Colonic mucosa (tissue), 4 donors: ENCODE measurements at regions not wholly inside any gene's neighbourhood (a gene's known extent, or its start where the extent isn't known, plus 50 kb on each side); places are given as distances from the start of the nearest gene placed in this dataset.

Experiments
- DNase-seq: peaks from one replicate; pipeline ENCODE4 v3.0.0-alpha.2; 2020
- H3K27ac ChIP-seq: fragments of 200-600 bp; one replicate; pipeline ENCODE4 v1.8.0; 2021
- H3K27me3 ChIP-seq: fragments of 200-600 bp; one replicate; pipeline ENCODE4 v1.8.0; 2021
- H3K36me3 ChIP-seq: fragments of 200-600 bp; one replicate; pipeline ENCODE4 v1.8.0; 2021
- H3K4me1 ChIP-seq: fragments of 200-600 bp; one replicate; pipeline ENCODE4 v1.8.0; 2021; ENCODE audit warnings: mild to moderate bottlenecking
- H3K4me3 ChIP-seq: fragments of 200-600 bp; one replicate; pipeline ENCODE4 v1.8.0; 2021
- H3K9ac ChIP-seq, 2 donors: one replicate each; pipeline ENCODE4 v1.7.0; 2013; ENCODE audit warnings: control low read depth in 2 of 2, low read depth in 2 of 2, low read length in 2 of 2
- H3K9me3 ChIP-seq: fragments of 200-600 bp; one replicate; pipeline ENCODE4 v1.8.0; 2021
- CTCF ChIP-seq: fragments of 200-600 bp; IDR thresholded peaks from one replicate; pipeline ENCODE4 v1.8.0; 2022; ENCODE audit warnings: antibody characterized with exemption, mild to moderate bottlenecking
- intact Hi-C: fragments of 100-400 bp; cut with DNase I; formaldehyde crosslinking; loops from one replicate; pipeline ENCODE4 v1.14.1; 2022
- donor health status: healthy.
- donor health status: DM: no; HTN: no; CAD: no.
- donor health status: DM: no; HTN: no; CAD: no.

DNA sequence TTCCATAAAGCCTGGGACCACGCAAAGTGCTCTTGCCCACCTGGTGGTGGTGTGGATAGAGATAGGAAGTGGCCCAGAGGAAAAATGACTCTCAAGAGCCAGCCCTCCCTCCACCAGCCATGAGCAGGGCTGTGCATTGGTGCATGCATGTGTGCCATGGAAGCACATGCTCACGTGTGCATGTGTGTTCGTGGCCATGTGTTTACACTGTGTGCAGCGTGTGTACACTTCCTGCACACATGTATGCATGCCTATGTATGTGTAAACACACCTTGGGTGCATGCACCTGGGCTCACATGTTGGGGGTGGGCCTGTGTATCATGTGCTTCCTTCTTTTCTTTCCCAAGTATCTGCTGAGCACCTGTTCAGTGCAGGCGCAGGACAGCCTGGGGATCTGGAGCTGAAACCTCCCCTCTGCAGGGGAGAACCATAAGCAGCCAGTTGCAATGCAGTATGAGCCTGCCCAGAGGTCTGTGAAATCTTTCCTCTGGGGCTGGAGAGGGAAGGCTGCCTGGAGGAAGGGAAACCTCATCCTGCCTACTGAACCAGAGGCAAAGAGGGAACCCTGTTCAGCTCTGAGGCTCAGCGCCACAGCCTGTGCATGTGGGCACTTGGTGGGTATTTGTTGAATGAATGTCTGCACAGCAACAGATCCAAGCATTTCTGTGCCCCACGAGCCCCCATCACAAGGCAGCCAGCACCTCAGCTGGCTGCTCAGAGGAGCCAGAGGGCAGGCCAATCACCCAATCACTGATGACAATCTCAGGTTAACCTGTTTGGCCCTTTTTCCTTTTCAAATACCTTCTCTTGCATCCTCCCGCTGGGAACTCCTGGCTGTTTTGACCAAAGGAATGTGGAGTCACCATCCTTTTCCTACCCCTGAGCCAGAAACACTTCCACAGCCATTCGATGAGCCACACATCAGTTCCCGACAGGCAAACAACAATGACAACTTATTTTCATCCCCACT lies 327.0 kb downstream of the NPHP4 start:
- Histone ChIP-seq H3K27ac (no peak overlapping the region), H3K27me3 (no peaks in the 10 kb centered on the region), H3K4me3 (no peak overlapping the region), H3K9ac (no peak overlapping the region), H3K36me3 (no peaks in the 10 kb centered on the region), H3K9me3 (no peaks in the 10 kb centered on the region), H3K4me1 (no peaks in the 10 kb centered on the region)
- TF ChIP-seq CTCF: no peak
- DNase-seq: no peak
- intact Hi-C loops: no loop called here

- no peak for DNase-seq
- H3K27ac ChIP-seq: no peak overlapping the region
- no peaks in the 10 kb centered on the region for H3K36me3 ChIP-seq
- no peaks in the 10 kb centered on the region for H3K27me3 ChIP-seq
- TF ChIP-seq CTCF: no peak
- H3K9ac ChIP-seq: no peak overlapping the region
- intact Hi-C loops: no loop called here
- H3K9me3 ChIP-seq: no peaks in the 10 kb centered on the region
- no peak overlapping the region for H3K4me3 ChIP-seq
- H3K4me1 ChIP-seq: no peaks in the 10 kb centered on the region
Observed at GRCh38 chr1:5664081-5664768, 328.0 kb downstream of the NPHP4 start.

DNA sequence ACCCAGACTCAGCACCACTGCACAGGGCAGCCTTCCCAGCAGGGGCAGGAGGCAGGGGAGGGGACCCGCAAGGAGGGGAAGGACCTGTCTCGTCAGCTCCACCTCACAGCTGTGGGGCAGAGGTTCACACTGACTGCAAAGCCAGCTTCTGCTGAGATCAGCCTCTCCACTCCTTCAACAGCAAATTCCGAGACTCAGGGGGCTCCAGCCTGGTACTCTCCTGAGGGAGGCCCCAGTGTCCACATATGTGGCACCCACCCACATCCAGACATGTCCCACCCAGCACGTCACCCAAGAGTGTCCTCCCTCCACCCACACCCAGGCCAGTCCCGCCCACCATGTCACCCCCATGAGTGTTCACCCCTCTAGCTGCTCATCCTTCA lies 329.5 kb downstream of the NPHP4 start:
- Histone ChIP-seq H3K27me3 (no peaks in the 10 kb centered on the region), H3K4me3 (no peak overlapping the region), H3K9ac (no peak overlapping the region), H3K27ac (no peak overlapping the region), H3K4me1 (no peaks in the 10 kb centered on the region), H3K36me3 (no peaks in the 10 kb centered on the region), H3K9me3 (no peaks in the 10 kb centered on the region)
- intact Hi-C loops: no loop called here
- no peak for DNase-seq
- no peak for TF ChIP-seq CTCF

DNA sequence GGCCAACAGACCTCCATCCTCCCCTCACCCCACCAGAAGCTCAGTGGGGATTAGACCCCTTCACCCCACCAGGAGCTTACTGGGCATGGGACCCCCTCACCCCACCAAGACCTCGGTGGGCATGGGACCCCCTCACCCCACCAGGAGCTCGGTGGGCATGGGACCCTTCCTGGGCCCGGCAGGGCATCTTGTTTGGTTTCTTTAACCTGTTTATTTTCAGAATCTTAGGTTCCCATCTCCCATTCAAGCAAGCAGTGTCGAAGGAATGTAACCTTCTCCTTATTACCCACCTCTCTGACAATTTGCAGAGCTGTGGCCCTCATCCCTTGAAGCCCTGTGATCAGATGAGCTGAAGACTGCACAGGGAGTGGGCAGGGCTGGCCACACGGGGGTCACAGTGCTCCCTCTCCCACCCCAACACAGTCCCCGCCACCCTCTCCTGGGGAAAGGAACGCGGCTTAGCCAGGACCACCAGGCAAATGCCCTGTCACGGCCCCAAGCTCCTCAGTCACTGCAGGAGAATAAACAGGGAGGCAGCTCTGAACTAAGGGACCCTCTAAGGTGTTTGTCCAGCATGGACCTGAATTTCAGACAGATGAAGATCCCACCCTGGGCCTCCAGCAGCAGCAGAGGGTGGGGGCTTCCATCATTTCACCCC lies 330.0 kb downstream of the NPHP4 start:
- DNase-seq: no peak
- Histone ChIP-seq H3K9ac (no peak overlapping the region), H3K9me3 (no peaks in the 10 kb centered on the region), H3K36me3 (no peaks in the 10 kb centered on the region), H3K4me1 (no peaks in the 10 kb centered on the region), H3K4me3 (no peak overlapping the region), H3K27me3 (no peaks in the 10 kb centered on the region), H3K27ac (no peak overlapping the region)
- intact Hi-C loops: no loop called here
- no peak for TF ChIP-seq CTCF

- Histone ChIP-seq H3K27ac (no peak overlapping the region), H3K4me3 (no peak overlapping the region), H3K4me1 (no peaks in the 10 kb centered on the region), H3K9ac (no peak overlapping the region), H3K9me3 (no peaks in the 10 kb centered on the region), H3K36me3 (no peaks in the 10 kb centered on the region), H3K27me3 (no peaks in the 10 kb centered on the region)
- no peak for TF ChIP-seq CTCF
- no peak for DNase-seq
- intact Hi-C loops: no loop called here
Observed at GRCh38 chr1:5661196-5662085, 330.8 kb downstream of the NPHP4 start.
